ENCODE measurements at regions not wholly inside any gene's neighbourhood (a gene's known extent, or its start where the extent isn't known, plus 50 kb on each side); places are given as distances from the start of the nearest gene placed in this dataset.

GRCh38 chr11:127632546-127632945 lies 632.0 kb upstream of the KIRREL3 start:
- no peak for TF ChIP-seq CTCF (IDR thresholded peaks at IDR 0.05 in 2 of 3, conservative IDR thresholded peaks at IDR 0.05 in 1 of 3; ENCODE audit: control insufficient read depth in 2 of 3, extremely low read depth in 1 of 3, insufficient read depth in 1 of 3, low read depth in 3 of 3, low read length in 3 of 3)
- TF ChIP-seq ATF3 (IDR thresholded peaks at IDR 0.05; ENCODE audit: borderline replicate concordance, extremely low read depth, low read depth, low read length), result no peak
- TF ChIP-seq TARDBP (IDR thresholded peaks at IDR 0.05; ENCODE audit: borderline replicate concordance), result no peak
- TF ChIP-seq CHD1 (IDR thresholded peaks at IDR 0.05; ENCODE audit: low read depth, low read length), result no peak
- TF ChIP-seq NBN (IDR thresholded peaks at IDR 0.05), result no peak
- TF ChIP-seq STAT3 (IDR thresholded peaks at IDR 0.05; ENCODE audit: low read depth, low read length), result no peak
- no peak for TF ChIP-seq ATF2 (IDR thresholded peaks at IDR 0.05; ENCODE audit: low read length)
- no peak for TF ChIP-seq E2F8 (IDR thresholded peaks at IDR 0.05; ENCODE audit: low read depth, partially characterized antibody)
- TF ChIP-seq CEBPZ (IDR thresholded peaks at IDR 0.05; ENCODE audit: low read depth, low read length), result no peak
- TF ChIP-seq RAD51 (IDR thresholded peaks at IDR 0.05), result no peak
- TF ChIP-seq SIX5 (IDR thresholded peaks at IDR 0.05; ENCODE audit: low read depth, low read length, severe bottlenecking), result no peak
- TF ChIP-seq SMARCA5 (IDR thresholded peaks at IDR 0.05), result no peak
- TF ChIP-seq PAX8 (IDR thresholded peaks at IDR 0.05), result no peak
- no peak for TF ChIP-seq ZBTB40 (IDR thresholded peaks at IDR 0.05; ENCODE audit: borderline replicate concordance)

Measured in GM12878 (cell line).